ENCODE measurements at regions not wholly inside any gene's neighbourhood (a gene's known extent, or its start where the extent isn't known, plus 50 kb on each side); places are given as distances from the start of the nearest gene placed in this dataset.

GRCh38 chr6:153698637-153699036 is 340.4 kb upstream of the OPRM1 start:
- TF ChIP-seq, protein P1, sequence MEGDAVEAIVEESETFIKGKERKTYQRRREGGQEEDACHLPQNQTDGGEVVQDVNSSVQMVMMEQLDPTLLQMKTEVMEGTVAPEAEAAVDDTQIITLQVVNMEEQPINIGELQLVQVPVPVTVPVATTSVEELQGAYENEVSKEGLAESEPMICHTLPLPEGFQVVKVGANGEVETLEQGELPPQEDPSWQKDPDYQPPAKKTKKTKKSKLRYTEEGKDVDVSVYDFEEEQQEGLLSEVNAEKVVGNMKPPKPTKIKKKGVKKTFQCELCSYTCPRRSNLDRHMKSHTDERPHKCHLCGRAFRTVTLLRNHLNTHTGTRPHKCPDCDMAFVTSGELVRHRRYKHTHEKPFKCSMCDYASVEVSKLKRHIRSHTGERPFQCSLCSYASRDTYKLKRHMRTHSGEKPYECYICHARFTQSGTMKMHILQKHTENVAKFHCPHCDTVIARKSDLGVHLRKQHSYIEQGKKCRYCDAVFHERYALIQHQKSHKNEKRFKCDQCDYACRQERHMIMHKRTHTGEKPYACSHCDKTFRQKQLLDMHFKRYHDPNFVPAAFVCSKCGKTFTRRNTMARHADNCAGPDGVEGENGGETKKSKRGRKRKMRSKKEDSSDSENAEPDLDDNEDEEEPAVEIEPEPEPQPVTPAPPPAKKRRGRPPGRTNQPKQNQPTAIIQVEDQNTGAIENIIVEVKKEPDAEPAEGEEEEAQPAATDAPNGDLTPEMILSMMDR (IDR thresholded peaks at IDR 0.05): no peak
- TF ChIP-seq ZFX (IDR thresholded peaks at IDR 0.05; ENCODE audit: borderline replicate concordance): no peak
